ENCODE measurements at regions not wholly inside any gene's neighbourhood (a gene's known extent, or its start where the extent isn't known, plus 50 kb on each side); places are given as distances from the start of the nearest gene placed in this dataset.

GRCh38 chr3:72479651-72480215, 368.5 kb downstream of the SHQ1 start:
- no peak for TF ChIP-seq CTCF (conservative IDR thresholded peaks at IDR 0.05; ENCODE audit: low read depth, low read length)
- no peak for TF ChIP-seq EZH2 (IDR thresholded peaks at IDR 0.05; ENCODE audit: borderline replicate concordance, low read depth, low read length, poor library complexity, severe bottlenecking)
